ENCODE measurements at regions not wholly inside any gene's neighbourhood (a gene's known extent, or its start where the extent isn't known, plus 50 kb on each side); places are given as distances from the start of the nearest gene placed in this dataset.
"Not testable (repeated sequence)": the region's sequence is repeated elsewhere in the genome, so short reads cannot be mapped to it uniquely, and the experiment has no call there.

GRCh38 chr6:27693766-27694546 is 218.2 kb downstream of the OR2B2 start:
- H3K27me3 ChIP-seq: no peaks in the 10 kb centered on the region
- TF ChIP-seq CTCF (IDR thresholded peaks at IDR 0.05): no peak
- DNase-seq: peak; percentile 72
- intact Hi-C loops (cut with DNase I): no loop called here
- H3K27ac ChIP-seq: peak overlapping the region; percentile 84
- peak overlapping the region; percentile 55 for H3K4me3 ChIP-seq
- no peaks in the 10 kb centered on the region for H3K4me1 ChIP-seq
- no peaks in the 10 kb centered on the region for H3K9me3 ChIP-seq
- peak overlapping the region; percentile 48 to 81 for H3K9ac ChIP-seq (ENCODE audit: low read depth in 2 of 2, low read length in 2 of 2)
- H3K36me3 ChIP-seq: no peaks in the 10 kb centered on the region

GRCh38 chr6:27692133-27692532 is 219.2 kb upstream of the ZNF184 start:
- H3K9ac ChIP-seq (ENCODE audit: low read depth in 2 of 2, low read length in 2 of 2); H3K27ac ChIP-seq; H3K4me3 ChIP-seq; H3K4me1 ChIP-seq; H3K27me3 ChIP-seq; H3K9me3 ChIP-seq; H3K36me3 ChIP-seq; intact Hi-C loops (cut with DNase I); DNase-seq: not testable (repeated sequence)

- Histone ChIP-seq H3K4me3 (peak overlapping the region; percentile 45), H3K4me1 (no peaks in the 10 kb centered on the region), H3K27ac (peak overlapping the region; percentile 15), H3K36me3 (no peaks in the 10 kb centered on the region), H3K9ac (ENCODE audit: low read depth in 2 of 2, low read length in 2 of 2) (peak overlapping the region in 1 of 2 donors; percentile 80), H3K9me3 (no peaks in the 10 kb centered on the region), H3K27me3 (no peaks in the 10 kb centered on the region)
- peak; percentile 90 for DNase-seq
- no peak for TF ChIP-seq CTCF (IDR thresholded peaks at IDR 0.05)
- intact Hi-C loops (cut with DNase I): loop anchor here (5.0 to 10.0 kb wide), 3 partner anchors 64 to 217 kb away; no protein-coding TSS in a partner anchor
These were observed 215.2 kb upstream of the ZNF184 start for GRCh38 chr6:27688014-27688586.

GRCh38 chr6:27687154-27688013 is 214.5 kb upstream of the ZNF184 start:
- peak; percentile 60 for TF ChIP-seq CTCF (IDR thresholded peaks at IDR 0.05)
- no peaks in the 10 kb centered on the region for H3K4me1 ChIP-seq
- peak overlapping the region; percentile 28 to 80 for H3K9ac ChIP-seq (ENCODE audit: low read depth in 2 of 2, low read length in 2 of 2)
- peak overlapping the region; percentile 45 for H3K4me3 ChIP-seq
- peak; percentile 86 for DNase-seq
- no peaks in the 10 kb centered on the region for H3K36me3 ChIP-seq
- H3K27me3 ChIP-seq: no peaks in the 10 kb centered on the region
- intact Hi-C loops (cut with DNase I): loop anchor here (5.0 to 10.0 kb wide), 3 partner anchors 65 to 217 kb away; no protein-coding TSS in a partner anchor
- H3K27ac ChIP-seq: peak overlapping the region; percentile 15
- no peaks in the 10 kb centered on the region for H3K9me3 ChIP-seq

- DNase-seq: no peak
- no peak overlapping the region for H3K27ac ChIP-seq
- no peak overlapping the region for H3K4me3 ChIP-seq
- H3K27me3 ChIP-seq: peaks cover 13% of the 10 kb centered on the region
- no peaks in the 10 kb centered on the region for H3K4me1 ChIP-seq
- no peaks in the 10 kb centered on the region for H3K9me3 ChIP-seq
- no peaks in the 10 kb centered on the region for H3K36me3 ChIP-seq
- intact Hi-C loops (cut with DNase I): loop anchor here (5.0 to 10.0 kb wide), 3 partner anchors 67 to 220 kb away; no protein-coding TSS in a partner anchor
- no peak overlapping the region for H3K9ac ChIP-seq (ENCODE audit: low read depth in 2 of 2, low read length in 2 of 2)
- TF ChIP-seq CTCF (IDR thresholded peaks at IDR 0.05): no peak
These were observed 212.4 kb upstream of the ZNF184 start for GRCh38 chr6:27685279-27685678.
